GM19240 (cell line): ENCODE measurements at regions not wholly inside any gene's neighbourhood (a gene's known extent, or its start where the extent isn't known, plus 50 kb on each side); places are given as distances from the start of the nearest gene placed in this dataset.
"Not testable (repeated sequence)": the region's sequence is repeated elsewhere in the genome, so short reads cannot be mapped to it uniquely, and the experiment has no call there.

Experiments
- DNase-seq: peaks from one replicate; pipeline ENCODE4 v3.0.0; 2011; ENCODE audit warnings: low spot score; ENCODE audit not compliant: insufficient read length

GRCh38 chrX:46015653-46016052 is 529.6 kb downstream of the ZNF674 start:
- no peak for DNase-seq

GRCh38 chrX:45992402-45993123 is 552.7 kb downstream of the ZNF674 start:
- no peak for DNase-seq

GRCh38 chrX:45986971-45987370 is 558.2 kb downstream of the ZNF674 start:
- DNase-seq, result no peak

- DNase-seq, result no peak
These were observed 559.1 kb downstream of the ZNF674 start for GRCh38 chrX:45986081-45986480.

GRCh38 chrX:45982958-45983727 is 562.1 kb downstream of the ZNF674 start:
- not testable (repeated sequence) for DNase-seq

GRCh38 chrX:45980726-45981125 is 564.5 kb downstream of the ZNF674 start:
- no peak for DNase-seq

- DNase-seq, result no peak
These were observed 569.6 kb downstream of the ZNF674 start for GRCh38 chrX:45975633-45976032.

GRCh38 chrX:45972636-45973035 is 572.6 kb downstream of the ZNF674 start:
- no peak for DNase-seq

GRCh38 chrX:45959567-45959966 is 585.7 kb downstream of the ZNF674 start:
- DNase-seq, result no peak

- no peak for DNase-seq
These were observed 588.9 kb downstream of the ZNF674 start for GRCh38 chrX:45956191-45956870.

- no peak for DNase-seq
These were observed 589.6 kb downstream of the ZNF674 start for GRCh38 chrX:45955661-45956060.

GRCh38 chrX:45954026-45954425 is 591.2 kb downstream of the ZNF674 start:
- no peak for DNase-seq

- no peak for DNase-seq
These were observed 593.2 kb downstream of the ZNF674 start for GRCh38 chrX:45952030-45952429.

- no peak for DNase-seq
These were observed 609.8 kb downstream of the ZNF674 start for GRCh38 chrX:45935408-45935807.

GRCh38 chrX:45912316-45912715 is 632.9 kb downstream of the ZNF674 start:
- DNase-seq, result no peak

GRCh38 chrX:45907786-45908185 is 637.4 kb downstream of the ZNF674 start:
- DNase-seq, result no peak

- DNase-seq, result no peak
These were observed 641.4 kb downstream of the ZNF674 start for GRCh38 chrX:45903781-45904201.

GRCh38 chrX:45900766-45901615 is 644.2 kb downstream of the ZNF674 start:
- no peak for DNase-seq

- DNase-seq, result no peak
These were observed 650.2 kb downstream of the ZNF674 start for GRCh38 chrX:45894864-45895645.

GRCh38 chrX:45889471-45889870 is 655.8 kb downstream of the ZNF674 start:
- no peak for DNase-seq

GRCh38 chrX:45888518-45888917 is 656.7 kb downstream of the ZNF674 start:
- DNase-seq, result no peak
